WERI-Rb-1 (cell line): ENCODE measurements at regions not wholly inside any gene's neighbourhood (a gene's known extent, or its start where the extent isn't known, plus 50 kb on each side); places are given as distances from the start of the nearest gene placed in this dataset.

ENCODE experiments used
- DNase-seq: peaks from one replicate; pipeline ENCODE4 v3.0.0-alpha.2; 2020
- H3K27ac ChIP-seq: fragments of 250-450 bp; sonication (Bioruptor Pico); 2 replicates; pipeline ENCODE4 v1.5.1; 2020; ENCODE audit warnings: mild to moderate bottlenecking, moderate library complexity
- H3K27me3 ChIP-seq: fragments of 250-450 bp; sonication (Bioruptor Pico); 2 replicates; pipeline ENCODE4 v1.5.1; 2021; ENCODE audit warnings: mild to moderate bottlenecking, low read depth, moderate library complexity; ENCODE audit not compliant: insufficient read depth, severe bottlenecking
- H3K36me3 ChIP-seq: fragments of 250-450 bp; sonication (Bioruptor Pico); 2 replicates; pipeline ENCODE4 v1.5.1; 2020; ENCODE audit warnings: mild to moderate bottlenecking, moderate library complexity
- H3K4me3 ChIP-seq: 2 replicates; pipeline ENCODE4 v1.5.1; 2011; ENCODE audit warnings: low read depth, mild to moderate bottlenecking, control low read depth, low read length
- H3K9me3 ChIP-seq: fragments of 250-450 bp; sonication (Bioruptor Pico); 2 replicates; pipeline ENCODE4 v1.5.1; 2021; ENCODE audit warnings: mild to moderate bottlenecking, moderate library complexity; ENCODE audit not compliant: severe bottlenecking
- CTCF ChIP-seq: IDR thresholded peaks from 2 replicates; pipeline ENCODE4 v1.5.1; 2011; ENCODE audit warnings: low read depth, mild to moderate bottlenecking, control low read depth, inconsistent platforms, low read length

- no peak for DNase-seq
- TF ChIP-seq CTCF: no peak
- Histone ChIP-seq H3K36me3 (no peaks in the 10 kb centered on the region), H3K9me3 (no peaks in the 10 kb centered on the region), H3K27me3 (no peaks in the 10 kb centered on the region), H3K27ac (no peak overlapping the region), H3K4me3 (no peak overlapping the region)
Measured at GRCh38 chr7:93040355-93040754, 77.4 kb downstream of the SAMD9 start.

- no peak for TF ChIP-seq CTCF
- H3K4me3 ChIP-seq: no peak overlapping the region
- no peak for DNase-seq
- no peaks in the 10 kb centered on the region for H3K27me3 ChIP-seq
- no peak overlapping the region for H3K27ac ChIP-seq
- no peaks in the 10 kb centered on the region for H3K9me3 ChIP-seq
- H3K36me3 ChIP-seq: no peaks in the 10 kb centered on the region
Measured at GRCh38 chr7:93039786-93040185, 78.0 kb downstream of the SAMD9 start.

- DNase-seq: no peak
- Histone ChIP-seq H3K4me3 (no peak overlapping the region), H3K36me3 (no peaks in the 10 kb centered on the region), H3K27me3 (no peaks in the 10 kb centered on the region), H3K9me3 (no peaks in the 10 kb centered on the region), H3K27ac (no peak overlapping the region)
- no peak for TF ChIP-seq CTCF
Measured at GRCh38 chr7:93039282-93039681, 78.5 kb downstream of the SAMD9 start.

- TF ChIP-seq CTCF: no peak
- H3K36me3 ChIP-seq: no peaks in the 10 kb centered on the region
- DNase-seq: no peak
- no peak overlapping the region for H3K4me3 ChIP-seq
- no peak overlapping the region for H3K27ac ChIP-seq
- H3K27me3 ChIP-seq: no peaks in the 10 kb centered on the region
- peaks cover under 1% of the 10 kb centered on the region for H3K9me3 ChIP-seq
Measured at GRCh38 chr7:93036807-93037206, 81.0 kb downstream of the SAMD9 start.

- H3K9me3 ChIP-seq: peaks cover 4% of the 10 kb centered on the region
- H3K36me3 ChIP-seq: no peaks in the 10 kb centered on the region
- no peaks in the 10 kb centered on the region for H3K27me3 ChIP-seq
- H3K4me3 ChIP-seq: no peak overlapping the region
- no peak overlapping the region for H3K27ac ChIP-seq
- no peak for DNase-seq
- TF ChIP-seq CTCF: no peak
Measured at GRCh38 chr7:93036149-93036640, 81.6 kb downstream of the SAMD9 start.

- no peak overlapping the region for H3K4me3 ChIP-seq
Measured at GRCh38 chr7:93031795-93032194, 86.0 kb downstream of the SAMD9 start.

More at GRCh38 chr7:93031795-93032194, 86.0 kb downstream of the SAMD9 start:
- Histone ChIP-seq H3K27me3 (no peaks in the 10 kb centered on the region), H3K36me3 (no peaks in the 10 kb centered on the region), H3K27ac (no peak overlapping the region), H3K9me3 (peaks cover 4% of the 10 kb centered on the region)
- no peak for DNase-seq
- no peak for TF ChIP-seq CTCF
